AG04449 (cell line): ENCODE measurements at regions not wholly inside any gene's neighbourhood (a gene's known extent, or its start where the extent isn't known, plus 50 kb on each side); places are given as distances from the start of the nearest gene placed in this dataset.
"Not testable (repeated sequence)": the region's sequence is repeated elsewhere in the genome, so short reads cannot be mapped to it uniquely, and the experiment has no call there.

Experiments used
- CTCF ChIA-PET: fragments of 350-600 bp; formaldehyde crosslinking; extraction: SDS; loops from one replicate; lab custom pipeline; 2021; ENCODE audit warnings: antibody characterized with exemption; lab: Yijun Ruan, JAX
- POLR2A ChIA-PET: fragments of 400-600, 350-600 bp; formaldehyde crosslinking; extraction: SDS; loops from one replicate; lab custom pipeline; 2020; ENCODE audit warnings: antibody characterized with exemption, inconsistent platforms; lab: Yijun Ruan, JAX
- DNase-seq: peaks from one replicate; pipeline ENCODE4 v3.0.0-alpha.2; 2010; ENCODE audit warnings: low read depth, low spot score
- H3K4me3 ChIP-seq: 2 replicates; pipeline ENCODE4 v1.5.1; 2011; ENCODE audit warnings: low read depth, mild to moderate bottlenecking, control low read depth, low read length
- TF ChIP-seq, protein P1 (sequence below): IDR thresholded peaks from one replicate; pipeline ENCODE4 v1.5.1; 2011; ENCODE audit warnings: mild to moderate bottlenecking, moderate library complexity, low read length, control low read depth, inconsistent platforms; ENCODE audit not compliant: insufficient read depth; ENCODE audit errors: missing control alignments

DNA sequence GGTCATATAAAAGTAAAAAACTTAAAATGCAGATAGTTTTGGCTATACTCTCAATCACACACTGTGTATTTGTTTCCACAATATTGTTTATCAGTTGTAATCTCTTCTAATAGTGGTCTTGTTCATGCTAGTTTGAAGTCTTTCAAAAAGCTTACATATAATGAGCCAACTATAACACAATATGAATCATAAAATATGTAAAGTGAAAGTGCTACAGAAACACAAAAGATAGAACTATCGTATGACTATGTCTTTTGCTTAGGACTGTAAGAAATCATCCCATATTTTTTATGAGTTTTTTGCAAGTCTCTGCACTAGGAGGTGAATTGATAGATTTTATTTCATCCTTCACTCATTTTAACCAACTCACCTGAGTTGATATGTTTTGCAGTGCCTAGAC, 136.0 kb downstream of the MMUT start:
- no peak overlapping the region for H3K4me3 ChIP-seq
- TF ChIP-seq, protein P1, sequence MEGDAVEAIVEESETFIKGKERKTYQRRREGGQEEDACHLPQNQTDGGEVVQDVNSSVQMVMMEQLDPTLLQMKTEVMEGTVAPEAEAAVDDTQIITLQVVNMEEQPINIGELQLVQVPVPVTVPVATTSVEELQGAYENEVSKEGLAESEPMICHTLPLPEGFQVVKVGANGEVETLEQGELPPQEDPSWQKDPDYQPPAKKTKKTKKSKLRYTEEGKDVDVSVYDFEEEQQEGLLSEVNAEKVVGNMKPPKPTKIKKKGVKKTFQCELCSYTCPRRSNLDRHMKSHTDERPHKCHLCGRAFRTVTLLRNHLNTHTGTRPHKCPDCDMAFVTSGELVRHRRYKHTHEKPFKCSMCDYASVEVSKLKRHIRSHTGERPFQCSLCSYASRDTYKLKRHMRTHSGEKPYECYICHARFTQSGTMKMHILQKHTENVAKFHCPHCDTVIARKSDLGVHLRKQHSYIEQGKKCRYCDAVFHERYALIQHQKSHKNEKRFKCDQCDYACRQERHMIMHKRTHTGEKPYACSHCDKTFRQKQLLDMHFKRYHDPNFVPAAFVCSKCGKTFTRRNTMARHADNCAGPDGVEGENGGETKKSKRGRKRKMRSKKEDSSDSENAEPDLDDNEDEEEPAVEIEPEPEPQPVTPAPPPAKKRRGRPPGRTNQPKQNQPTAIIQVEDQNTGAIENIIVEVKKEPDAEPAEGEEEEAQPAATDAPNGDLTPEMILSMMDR: no peak
- POLR2A ChIA-PET: no interaction called here
- CTCF ChIA-PET: no interaction called here
- no peak for DNase-seq

DNA sequence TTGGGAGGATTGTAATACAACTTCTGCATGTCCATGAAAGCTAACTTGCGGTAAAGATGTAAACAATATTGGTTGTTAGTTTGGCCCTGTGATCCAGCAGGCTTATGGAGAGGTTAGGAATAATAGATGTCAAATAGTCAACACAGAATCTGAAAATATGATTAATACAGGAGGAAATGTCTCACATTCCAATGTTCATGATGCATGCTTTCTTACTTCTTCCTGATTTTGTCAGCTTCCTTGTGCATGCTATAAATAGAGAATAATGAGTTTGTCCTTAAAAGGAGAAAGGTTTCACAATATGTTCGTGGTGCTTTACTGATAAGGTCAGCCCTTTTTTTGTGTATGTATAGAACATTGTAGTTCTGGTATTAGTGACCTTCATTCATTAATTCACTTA, 136.7 kb downstream of the MMUT start:
- peak; percentile 36 for DNase-seq
- TF ChIP-seq, protein P1: no peak
- no peak overlapping the region for H3K4me3 ChIP-seq
- ChIA-PET CTCF (no interaction called here), POLR2A (interaction anchor here (0.6 kb wide), 1 partner anchor 8 kb away, joined by 3 read pairs; no protein-coding TSS in a partner anchor)

DNA sequence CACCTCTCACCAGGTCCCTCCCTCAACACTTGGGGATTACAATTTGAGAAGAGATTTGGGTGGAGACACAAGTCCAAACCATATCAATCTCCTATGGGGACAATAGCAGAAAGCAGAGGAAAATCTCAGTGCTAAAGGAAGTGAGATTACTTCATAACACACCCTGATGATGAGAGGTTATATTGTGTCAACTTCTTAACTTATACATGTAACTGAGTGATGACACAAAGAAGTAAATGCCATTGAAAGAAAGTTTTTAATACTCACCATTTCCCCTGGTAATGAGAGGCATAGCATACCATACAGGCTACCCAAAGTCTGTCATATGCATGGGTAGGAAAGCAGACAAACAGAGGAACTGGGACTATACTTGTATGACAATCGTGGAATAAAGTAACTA, 137.2 kb downstream of the MMUT start:
- CTCF ChIA-PET: no interaction called here
- no peak for DNase-seq
- H3K4me3 ChIP-seq: no peak overlapping the region
- POLR2A ChIA-PET: interaction anchor here (0.6 kb wide), 1 partner anchor 8 kb away, joined by 3 read pairs; no protein-coding TSS in a partner anchor
- TF ChIP-seq, protein P1: no peak

DNA sequence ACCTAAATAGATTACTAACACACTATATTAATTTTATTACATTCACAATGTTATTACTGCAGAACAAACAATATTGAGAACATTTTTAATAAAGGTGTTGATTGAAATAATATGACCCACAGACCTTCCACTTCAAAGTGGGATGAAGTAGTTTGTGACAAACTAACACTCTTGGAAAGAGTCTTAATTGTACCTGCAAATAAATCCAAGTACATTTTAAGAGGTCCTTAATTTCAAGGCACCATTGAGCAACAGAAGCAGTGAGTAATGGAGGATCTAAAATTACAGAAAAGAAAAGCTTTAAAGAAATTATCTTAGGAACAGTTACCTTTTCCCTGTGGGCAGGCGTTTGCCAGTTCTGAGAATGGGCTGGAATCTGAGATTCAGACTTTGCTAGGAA, 140.2 kb downstream of the MMUT start:
- no peak for DNase-seq
- POLR2A ChIA-PET: no interaction called here
- CTCF ChIA-PET: no interaction called here
- H3K4me3 ChIP-seq: no peak overlapping the region
- TF ChIP-seq, protein P1: no peak

DNA sequence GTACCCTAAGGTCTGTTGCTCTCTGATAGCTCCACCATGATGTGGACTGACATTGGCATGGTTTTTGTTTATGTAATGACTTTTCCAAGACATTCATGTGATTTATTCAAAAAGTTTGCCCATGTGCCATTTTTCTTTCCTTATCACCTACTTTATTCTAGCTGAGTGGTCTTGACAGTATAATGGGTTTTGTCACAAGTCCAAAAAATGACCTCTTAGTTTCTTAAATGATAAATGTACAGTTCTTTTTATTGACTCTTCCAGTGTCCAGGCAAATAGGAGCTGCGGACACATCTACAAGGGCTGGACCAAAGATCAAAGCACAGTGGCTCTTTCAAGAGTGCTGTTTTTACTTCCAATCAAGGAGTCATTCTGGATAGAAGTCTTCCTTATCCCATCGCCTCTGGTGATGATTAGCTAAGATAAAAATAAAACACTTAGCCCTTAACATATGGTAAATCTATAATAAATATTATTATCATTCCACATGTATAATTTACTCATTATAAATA, 141.4 kb downstream of the MMUT start:
- ChIA-PET POLR2A (no interaction called here), CTCF (no interaction called here)
- TF ChIP-seq, protein P1: no peak
- DNase-seq: no peak
- H3K4me3 ChIP-seq: no peak overlapping the region

DNA sequence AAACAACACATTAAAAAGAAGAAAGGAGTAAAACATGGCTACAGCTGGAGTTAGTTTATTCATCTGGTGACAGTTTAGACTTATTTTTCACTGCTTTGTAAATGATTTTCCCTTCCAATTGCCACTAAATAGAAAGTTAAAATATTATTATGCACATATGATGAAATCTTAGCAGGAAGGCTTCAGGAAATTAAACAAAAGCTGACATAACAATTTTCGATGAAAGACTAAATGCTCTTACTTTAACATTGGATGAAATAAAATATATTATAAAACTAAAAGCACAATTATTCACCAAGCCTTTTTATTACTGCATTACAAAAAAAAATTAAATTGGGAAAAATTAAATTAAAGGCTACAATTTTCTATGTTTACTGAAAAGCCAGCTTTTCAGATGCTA, 158.0 kb downstream of the MMUT start:
- TF ChIP-seq, protein P1: no peak
- no peak for DNase-seq
- CTCF ChIA-PET: no interaction called here
- POLR2A ChIA-PET: no interaction called here
- H3K4me3 ChIP-seq: no peak overlapping the region

DNA sequence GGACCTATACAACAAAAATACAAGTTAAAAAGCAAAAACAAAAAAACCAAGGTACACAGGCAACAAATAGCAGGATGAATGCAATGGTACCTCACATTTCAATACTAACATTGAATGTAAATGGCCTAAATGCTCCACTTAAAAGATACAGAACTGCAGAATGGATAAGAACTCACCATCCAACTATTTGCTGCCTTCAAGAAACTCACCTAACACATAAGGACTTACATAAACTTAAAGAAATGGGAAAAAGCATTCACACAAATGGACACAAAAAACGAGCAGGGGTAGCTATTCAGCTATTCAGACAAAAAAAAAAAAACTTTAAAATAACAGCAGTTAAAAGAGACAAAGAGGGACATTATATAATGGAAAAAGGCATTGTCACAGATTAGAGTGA, 158.7 kb downstream of the MMUT start:
- POLR2A ChIA-PET, H3K4me3 ChIP-seq, DNase-seq, CTCF ChIA-PET: not testable (repeated sequence)
